ENCODE measurements at regions not wholly inside any gene's neighbourhood (a gene's known extent, or its start where the extent isn't known, plus 50 kb on each side); places are given as distances from the start of the nearest gene placed in this dataset.

DNA sequence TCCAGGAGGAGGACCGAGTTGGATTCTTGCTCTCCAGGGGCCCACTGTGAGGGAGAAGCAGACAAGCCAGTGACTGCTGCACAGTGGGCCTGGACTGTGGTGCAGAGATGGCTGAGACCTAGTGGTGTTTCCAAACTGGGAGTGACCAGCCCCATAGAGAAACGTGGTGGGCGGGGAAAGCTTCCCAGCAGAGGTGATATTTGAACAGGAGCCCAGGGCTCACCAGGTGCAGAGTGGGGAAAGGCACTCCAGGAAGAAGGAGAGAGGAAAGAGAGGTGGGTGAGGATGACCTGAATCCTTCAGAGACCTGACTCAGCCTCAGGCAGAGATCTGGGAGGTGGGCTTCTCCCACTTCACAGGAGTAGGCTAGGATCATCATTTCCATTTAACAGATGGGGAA lies 52.1 kb upstream of the RASD2 start:
- Histone ChIP-seq H3K4me2 (replicated peaks; ENCODE audit: low read depth, low read length, poor library complexity, severe bottlenecking) (no peak overlapping the region), H3K9ac (ENCODE audit: low read length) (no peak overlapping the region), H3K36me3 (replicated peaks in 1 of 2; ENCODE audit: control extremely low read depth in 1 of 2, control insufficient read depth in 1 of 2, extremely low read depth in 1 of 2, insufficient read depth in 2 of 2, low read length in 1 of 2) (no peaks in the 10 kb centered on the region), H3K9me3 (ENCODE audit: control extremely low read depth in 1 of 3, control insufficient read depth in 2 of 3, insufficient read depth in 1 of 3, low read length in 2 of 3) (no peaks in the 10 kb centered on the region), H4K20me1 (ENCODE audit: control insufficient read depth, insufficient read depth, low read length, poor library complexity, severe bottlenecking) (no peaks in the 10 kb centered on the region), H3K4me3 (ENCODE audit: control extremely low read depth in 1 of 5, extremely low read depth in 1 of 5, insufficient read depth in 1 of 5, low read depth in 2 of 5, low read length in 4 of 5) (no peak overlapping the region), H2AFZ (ENCODE audit: insufficient read depth, low read depth, low read length, poor library complexity, severe bottlenecking) (no peak overlapping the region), H3K27ac (ENCODE audit: low read length in 2 of 2) (no peak overlapping the region), H3K27me3 (replicated peaks in 1 of 4; ENCODE audit: control extremely low read depth in 1 of 4, control insufficient read depth in 3 of 4, insufficient read depth in 4 of 4, low read length in 3 of 4) (peaks cover 0 to 22% (median 2%) of the 10 kb centered on the region in 4 experiments), H3K79me2 (ENCODE audit: control insufficient read depth, insufficient read depth, low read length) (no peaks in the 10 kb centered on the region), H3K4me1 (ENCODE audit: control insufficient read depth in 2 of 2, insufficient read depth in 2 of 2, low read length in 2 of 2) (no peaks in the 10 kb centered on the region)
- CTCF ChIA-PET = no interaction called here
- WGBS (ENCODE audit: insufficient coverage) = 79% methylated on average over 3 of the region's 3 CpGs
- no peak for ATAC-seq (ENCODE audit: low read depth)
- H3K9me3 Mint-ChIP-seq (ENCODE audit: insufficient read depth) = no peaks in the 10 kb centered on the region
- TF ChIP-seq, protein P1, sequence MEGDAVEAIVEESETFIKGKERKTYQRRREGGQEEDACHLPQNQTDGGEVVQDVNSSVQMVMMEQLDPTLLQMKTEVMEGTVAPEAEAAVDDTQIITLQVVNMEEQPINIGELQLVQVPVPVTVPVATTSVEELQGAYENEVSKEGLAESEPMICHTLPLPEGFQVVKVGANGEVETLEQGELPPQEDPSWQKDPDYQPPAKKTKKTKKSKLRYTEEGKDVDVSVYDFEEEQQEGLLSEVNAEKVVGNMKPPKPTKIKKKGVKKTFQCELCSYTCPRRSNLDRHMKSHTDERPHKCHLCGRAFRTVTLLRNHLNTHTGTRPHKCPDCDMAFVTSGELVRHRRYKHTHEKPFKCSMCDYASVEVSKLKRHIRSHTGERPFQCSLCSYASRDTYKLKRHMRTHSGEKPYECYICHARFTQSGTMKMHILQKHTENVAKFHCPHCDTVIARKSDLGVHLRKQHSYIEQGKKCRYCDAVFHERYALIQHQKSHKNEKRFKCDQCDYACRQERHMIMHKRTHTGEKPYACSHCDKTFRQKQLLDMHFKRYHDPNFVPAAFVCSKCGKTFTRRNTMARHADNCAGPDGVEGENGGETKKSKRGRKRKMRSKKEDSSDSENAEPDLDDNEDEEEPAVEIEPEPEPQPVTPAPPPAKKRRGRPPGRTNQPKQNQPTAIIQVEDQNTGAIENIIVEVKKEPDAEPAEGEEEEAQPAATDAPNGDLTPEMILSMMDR (IDR thresholded peaks at IDR 0.05) = no peak
- no peak for TF ChIP-seq EZH2 (IDR thresholded peaks at IDR 0.05; ENCODE audit: borderline replicate concordance, insufficient read depth, low read depth, low read length, poor library complexity, severe bottlenecking)
- H3K27ac Mint-ChIP-seq = no peak overlapping the region
- H3K4me3 Mint-ChIP-seq = no peak overlapping the region
- intact Hi-C loops (cut with micrococcal nuclease) = no loop called here
- no peak for DNase-seq
- H3K27me3 Mint-ChIP-seq = peaks cover 51% of the 10 kb centered on the region
- POLR2A ChIA-PET = no interaction called here
- H3K4me1 Mint-ChIP-seq = no peaks in the 10 kb centered on the region

DNA sequence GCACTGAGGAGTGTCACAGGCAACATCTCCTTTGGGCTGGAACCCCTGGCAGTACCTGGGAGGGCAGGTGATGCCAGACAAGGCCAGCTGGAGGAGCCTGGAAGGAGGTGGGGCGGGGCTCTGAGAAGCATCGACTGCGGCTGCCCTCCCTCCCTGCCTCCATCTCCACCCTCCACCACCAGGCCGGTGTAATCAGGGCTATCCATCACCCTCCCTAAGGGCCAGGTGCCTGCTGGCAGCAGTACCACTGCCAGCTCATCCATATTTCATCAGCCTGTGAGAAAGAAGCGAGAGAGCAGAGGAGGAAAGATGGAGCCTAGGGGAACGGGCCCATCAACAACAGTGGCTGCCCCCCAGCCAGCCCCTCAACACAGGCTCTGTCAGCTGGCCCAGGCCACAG lies 51.4 kb upstream of the RASD2 start:
- Mint-ChIP-seq H3K9me3 (ENCODE audit: insufficient read depth) (no peaks in the 10 kb centered on the region), H3K4me1 (no peaks in the 10 kb centered on the region), H3K27me3 (peaks cover 52% of the 10 kb centered on the region), H3K27ac (no peak overlapping the region), H3K4me3 (no peak overlapping the region)
- no peak overlapping the region for H3K9ac ChIP-seq (ENCODE audit: low read length)
- peaks cover 0 to 22% (median 2%) of the 10 kb centered on the region in 4 experiments for H3K27me3 ChIP-seq (replicated peaks in 1 of 4; ENCODE audit: control extremely low read depth in 1 of 4, control insufficient read depth in 3 of 4, insufficient read depth in 4 of 4, low read length in 3 of 4)
- no peak overlapping the region for H2AFZ ChIP-seq (ENCODE audit: insufficient read depth, low read depth, low read length, poor library complexity, severe bottlenecking)
- no peaks in the 10 kb centered on the region for H3K4me1 ChIP-seq (ENCODE audit: control insufficient read depth in 2 of 2, insufficient read depth in 2 of 2, low read length in 2 of 2)
- WGBS (ENCODE audit: insufficient coverage) = 94% methylated on average over 4 of the region's 6 CpGs
- H3K4me3 ChIP-seq (ENCODE audit: control extremely low read depth in 1 of 5, extremely low read depth in 1 of 5, insufficient read depth in 1 of 5, low read depth in 2 of 5, low read length in 4 of 5) = no peak overlapping the region
- H3K79me2 ChIP-seq (ENCODE audit: control insufficient read depth, insufficient read depth, low read length) = no peaks in the 10 kb centered on the region
- no peak overlapping the region for H3K27ac ChIP-seq (ENCODE audit: low read length in 2 of 2)
- H3K4me2 ChIP-seq (replicated peaks; ENCODE audit: low read depth, low read length, poor library complexity, severe bottlenecking) = no peak overlapping the region
- no peaks in the 10 kb centered on the region for H3K36me3 ChIP-seq (replicated peaks in 1 of 2; ENCODE audit: control extremely low read depth in 1 of 2, control insufficient read depth in 1 of 2, extremely low read depth in 1 of 2, insufficient read depth in 2 of 2, low read length in 1 of 2)
- DNase-seq (no peak), ATAC-seq (ENCODE audit: low read depth) (no peak)
- intact Hi-C loops (cut with micrococcal nuclease) = no loop called here
- H4K20me1 ChIP-seq (ENCODE audit: control insufficient read depth, insufficient read depth, low read length, poor library complexity, severe bottlenecking) = no peaks in the 10 kb centered on the region
- H3K9me3 ChIP-seq (ENCODE audit: control extremely low read depth in 1 of 3, control insufficient read depth in 2 of 3, insufficient read depth in 1 of 3, low read length in 2 of 3) = no peaks in the 10 kb centered on the region
- ChIA-PET CTCF (no interaction called here), POLR2A (no interaction called here)
- TF ChIP-seq EZH2 (IDR thresholded peaks at IDR 0.05; ENCODE audit: borderline replicate concordance, insufficient read depth, low read depth, low read length, poor library complexity, severe bottlenecking) = no peak
- TF ChIP-seq, protein P1 (IDR thresholded peaks at IDR 0.05) = no peak
